ENCODE measurements at regions not wholly inside any gene's neighbourhood (a gene's known extent, or its start where the extent isn't known, plus 50 kb on each side); places are given as distances from the start of the nearest gene placed in this dataset.

- no peak for DNase-seq (ENCODE audit: low read depth, low spot score)
- in situ Hi-C loops (cut with HindIII; ENCODE audit: low pct_unique_long_range_greater_than_20kb, low sequenced_read_pairs), result no loop called here
Measured at GRCh38 chr22:49093192-49093880, 734.3 kb downstream of the BRD1 start.

- no peak for DNase-seq (ENCODE audit: low read depth, low spot score)
- in situ Hi-C loops (cut with HindIII; ENCODE audit: low pct_unique_long_range_greater_than_20kb, low sequenced_read_pairs), result no loop called here
Measured at GRCh38 chr22:49092716-49093115, 735.0 kb downstream of the BRD1 start.

- DNase-seq (ENCODE audit: low read depth, low spot score), result no peak
- in situ Hi-C loops (cut with HindIII; ENCODE audit: low pct_unique_long_range_greater_than_20kb, low sequenced_read_pairs), result no loop called here
Measured at GRCh38 chr22:49091917-49092545, 735.6 kb downstream of the BRD1 start.

- DNase-seq (ENCODE audit: low read depth, low spot score), result no peak
- in situ Hi-C loops (cut with HindIII; ENCODE audit: low pct_unique_long_range_greater_than_20kb, low sequenced_read_pairs), result no loop called here
Measured at GRCh38 chr22:49091451-49091850, 736.2 kb downstream of the BRD1 start.

- in situ Hi-C loops (cut with HindIII; ENCODE audit: low pct_unique_long_range_greater_than_20kb, low sequenced_read_pairs), result no loop called here
- DNase-seq (ENCODE audit: low read depth, low spot score), result no peak
Measured at GRCh38 chr22:49090853-49091135, 736.9 kb downstream of the BRD1 start.

GRCh38 chr22:49090061-49090852, 737.4 kb downstream of the BRD1 start:
- in situ Hi-C loops (cut with HindIII; ENCODE audit: low pct_unique_long_range_greater_than_20kb, low sequenced_read_pairs), result no loop called here
- no peak for DNase-seq (ENCODE audit: low read depth, low spot score)

- in situ Hi-C loops (cut with HindIII; ENCODE audit: low pct_unique_long_range_greater_than_20kb, low sequenced_read_pairs), result no loop called here
Measured at GRCh38 chr22:49088801-49089791, 738.6 kb downstream of the BRD1 start.

GRCh38 chr22:49087716-49088601, 739.7 kb downstream of the BRD1 start:
- DNase-seq (ENCODE audit: low read depth, low spot score), result no peak
- in situ Hi-C loops (cut with HindIII; ENCODE audit: low pct_unique_long_range_greater_than_20kb, low sequenced_read_pairs), result no loop called here

More at GRCh38 chr22:49088801-49089791, 738.6 kb downstream of the BRD1 start:
- DNase-seq (ENCODE audit: low read depth, low spot score), result no peak

- DNase-seq (ENCODE audit: low read depth, low spot score), result no peak
- in situ Hi-C loops (cut with HindIII; ENCODE audit: low pct_unique_long_range_greater_than_20kb, low sequenced_read_pairs), result no loop called here
Measured at GRCh38 chr22:49087198-49087597, 740.5 kb downstream of the BRD1 start.

- in situ Hi-C loops (cut with HindIII; ENCODE audit: low pct_unique_long_range_greater_than_20kb, low sequenced_read_pairs), result no loop called here
Measured at GRCh38 chr22:49086606-49087157, 741.0 kb downstream of the BRD1 start.

GRCh38 chr22:49086181-49086580, 741.5 kb downstream of the BRD1 start:
- no peak for DNase-seq (ENCODE audit: low read depth, low spot score)
- in situ Hi-C loops (cut with HindIII; ENCODE audit: low pct_unique_long_range_greater_than_20kb, low sequenced_read_pairs), result no loop called here

More at GRCh38 chr22:49086606-49087157, 741.0 kb downstream of the BRD1 start:
- no peak for DNase-seq (ENCODE audit: low read depth, low spot score)

GRCh38 chr22:49084206-49084605, 743.5 kb downstream of the BRD1 start:
- DNase-seq (ENCODE audit: low read depth, low spot score), result no peak
- in situ Hi-C loops (cut with HindIII; ENCODE audit: low pct_unique_long_range_greater_than_20kb, low sequenced_read_pairs), result no loop called here

GRCh38 chr22:49083607-49084006, 744.1 kb downstream of the BRD1 start:
- in situ Hi-C loops (cut with HindIII; ENCODE audit: low pct_unique_long_range_greater_than_20kb, low sequenced_read_pairs), result no loop called here
- no peak for DNase-seq (ENCODE audit: low read depth, low spot score)

- no peak for DNase-seq (ENCODE audit: low read depth, low spot score)
- in situ Hi-C loops (cut with HindIII; ENCODE audit: low pct_unique_long_range_greater_than_20kb, low sequenced_read_pairs), result no loop called here
Measured at GRCh38 chr22:49082451-49082850, 745.2 kb downstream of the BRD1 start.

GRCh38 chr22:49081926-49082325, 745.7 kb downstream of the BRD1 start:
- no peak for DNase-seq (ENCODE audit: low read depth, low spot score)
- in situ Hi-C loops (cut with HindIII; ENCODE audit: low pct_unique_long_range_greater_than_20kb, low sequenced_read_pairs), result no loop called here

GRCh38 chr22:49081261-49081666, 746.4 kb downstream of the BRD1 start:
- no peak for DNase-seq (ENCODE audit: low read depth, low spot score)
- in situ Hi-C loops (cut with HindIII; ENCODE audit: low pct_unique_long_range_greater_than_20kb, low sequenced_read_pairs), result no loop called here

- in situ Hi-C loops (cut with HindIII; ENCODE audit: low pct_unique_long_range_greater_than_20kb, low sequenced_read_pairs), result no loop called here
- DNase-seq (ENCODE audit: low read depth, low spot score), result no peak
Measured at GRCh38 chr22:49080631-49081030, 747.0 kb downstream of the BRD1 start.

Measured in SK-MEL-5 (cell line).